Activated T-helper 1 cell treated with anti-CD3 and anti-CD28 coated beads, Interleukin-12 subunit alpha, Interleukin-12 subunit beta, Interleukin-2, Interleukin-4 antibody, amounts not matched to agents 30 ng/mL and 10 ng/mL and 1 ng/mL, durations not matched to agents 14 hours and 24 hours and 36 hours (primary cell): ENCODE measurements at regions not wholly inside any gene's neighbourhood (a gene's known extent, or its start where the extent isn't known, plus 50 kb on each side); places are given as distances from the start of the nearest gene placed in this dataset.
"Not testable (repeated sequence)": the region's sequence is repeated elsewhere in the genome, so short reads cannot be mapped to it uniquely, and the experiment has no call there.

Experiments
- DNase-seq: peaks from one replicate; pipeline ENCODE4 v3.0.0; 2021; ENCODE audit warnings: low spot score
- H3K27ac Mint-ChIP-seq: one replicate; pipeline ENCODE4 v1.8.0; 2021; ENCODE audit warnings: mild to moderate bottlenecking, mixed read lengths
- H3K27me3 Mint-ChIP-seq: one replicate; pipeline ENCODE4 v1.8.0; 2022; ENCODE audit warnings: mild to moderate bottlenecking, moderate library complexity, mixed read lengths; ENCODE audit not compliant: insufficient read depth
- H3K36me3 Mint-ChIP-seq: one replicate; pipeline ENCODE4 v1.8.0; 2021; ENCODE audit warnings: low read depth, mixed read lengths
- H3K4me1 Mint-ChIP-seq: one replicate; pipeline ENCODE4 v1.8.0; 2021; ENCODE audit warnings: low read depth, mixed read lengths
- H3K4me3 Mint-ChIP-seq: one replicate; pipeline ENCODE4 v1.8.0; 2021; ENCODE audit warnings: mild to moderate bottlenecking, moderate library complexity, mixed read lengths
- H3K9me3 Mint-ChIP-seq: one replicate; pipeline ENCODE4 v1.8.0; 2021; ENCODE audit warnings: mixed read lengths
- intact Hi-C: fragments of 100-400 bp; cut with micrococcal nuclease; formaldehyde crosslinking; loops from one replicate; pipeline ENCODE4 v1.15.1; 2024

DNA sequence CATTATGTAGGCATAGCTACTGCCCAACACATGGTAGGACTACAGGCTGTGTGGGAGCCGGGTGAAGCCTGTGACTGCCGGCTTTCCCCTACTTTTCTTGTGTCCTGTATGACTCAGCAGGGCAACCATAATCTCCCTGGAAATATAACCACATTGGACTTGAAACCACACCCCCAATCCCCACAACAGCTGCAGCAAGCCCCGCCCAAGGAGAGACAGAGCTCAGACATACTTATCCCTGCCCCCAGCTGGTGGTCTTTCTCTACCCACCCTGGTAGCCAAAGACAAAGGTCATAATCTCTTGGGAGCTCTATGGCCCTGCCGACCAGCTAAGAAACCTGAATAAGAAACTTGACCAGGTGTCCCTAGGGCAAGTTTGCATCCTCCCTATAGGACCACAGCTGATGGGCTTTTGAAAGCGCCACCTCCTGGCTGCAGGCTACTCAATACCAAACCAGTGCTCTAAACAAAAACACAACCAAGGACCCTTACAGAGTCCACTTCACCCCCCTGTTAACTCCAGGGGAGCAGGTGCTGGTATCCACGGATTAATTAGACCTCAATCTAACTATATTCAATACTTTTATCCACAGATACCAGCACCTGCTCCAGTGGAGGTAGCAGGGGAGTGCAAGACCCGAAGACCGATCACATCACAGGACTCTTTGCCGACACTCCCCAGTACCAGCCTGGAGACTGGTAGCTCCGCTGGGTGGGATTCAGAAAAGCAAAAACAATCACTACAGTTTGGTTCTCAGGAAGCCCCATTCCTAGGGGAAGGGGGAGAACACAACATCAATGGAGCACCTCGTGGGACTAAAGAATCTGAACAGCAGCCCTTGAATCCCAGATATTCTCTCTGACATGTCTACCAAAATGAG is 91.2 kb downstream of the IRX5 start:
- H3K36me3 Mint-ChIP-seq = no peaks in the 10 kb centered on the region
- peaks cover 8% of the 10 kb centered on the region for H3K9me3 Mint-ChIP-seq
- H3K27me3 Mint-ChIP-seq = peaks cover 3% of the 10 kb centered on the region
- no peak overlapping the region for H3K27ac Mint-ChIP-seq
- no peak overlapping the region for H3K4me3 Mint-ChIP-seq
- H3K4me1 Mint-ChIP-seq = no peaks in the 10 kb centered on the region
- no peak for DNase-seq
- intact Hi-C loops = no loop called here

DNA sequence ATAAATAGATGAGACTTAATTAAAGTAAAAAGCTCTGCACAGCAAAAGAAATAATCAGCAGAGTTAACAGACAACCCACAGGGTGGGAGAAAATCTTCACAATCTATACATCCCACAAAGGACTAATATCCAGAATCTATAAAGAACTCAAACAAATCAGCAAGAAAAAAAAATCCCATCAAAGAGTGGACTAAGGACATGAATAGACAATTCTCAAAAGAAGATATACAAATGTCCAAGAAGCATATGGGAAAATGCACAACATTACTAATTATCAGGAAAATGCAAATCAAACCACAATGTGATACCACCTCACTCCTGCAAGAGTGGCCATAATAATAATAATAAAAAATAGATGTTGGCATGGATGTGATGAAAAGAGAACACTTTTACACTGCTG is 96.6 kb downstream of the IRX5 start:
- H3K27me3 Mint-ChIP-seq, H3K4me1 Mint-ChIP-seq, intact Hi-C loops, H3K9me3 Mint-ChIP-seq, H3K36me3 Mint-ChIP-seq, H3K4me3 Mint-ChIP-seq, DNase-seq, H3K27ac Mint-ChIP-seq: not testable (repeated sequence)

DNA sequence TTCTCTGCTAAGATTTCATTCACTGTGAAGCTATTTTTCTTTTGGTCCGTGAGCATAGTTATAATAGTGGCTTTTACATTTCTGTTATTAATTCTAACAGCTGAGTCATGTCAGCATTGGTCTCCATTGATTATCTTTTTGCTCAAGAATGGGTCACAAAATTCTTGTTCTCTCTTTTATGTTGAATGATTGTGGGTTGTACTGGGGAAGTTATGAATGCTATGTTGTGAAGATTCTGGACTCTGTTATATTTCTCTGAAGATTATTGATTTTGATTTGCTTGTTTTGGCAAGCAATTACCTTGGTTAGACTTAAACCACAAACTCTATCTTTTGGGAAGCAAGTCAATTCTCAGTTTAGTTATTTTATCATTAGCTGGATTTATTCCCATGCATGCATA is 98.8 kb downstream of the IRX5 start:
- H3K27ac Mint-ChIP-seq = no peak overlapping the region
- no peak for DNase-seq
- no peaks in the 10 kb centered on the region for H3K4me1 Mint-ChIP-seq
- H3K4me3 Mint-ChIP-seq = no peak overlapping the region
- no peaks in the 10 kb centered on the region for H3K27me3 Mint-ChIP-seq
- H3K9me3 Mint-ChIP-seq = no peaks in the 10 kb centered on the region
- H3K36me3 Mint-ChIP-seq = no peaks in the 10 kb centered on the region
- intact Hi-C loops = no loop called here

DNA sequence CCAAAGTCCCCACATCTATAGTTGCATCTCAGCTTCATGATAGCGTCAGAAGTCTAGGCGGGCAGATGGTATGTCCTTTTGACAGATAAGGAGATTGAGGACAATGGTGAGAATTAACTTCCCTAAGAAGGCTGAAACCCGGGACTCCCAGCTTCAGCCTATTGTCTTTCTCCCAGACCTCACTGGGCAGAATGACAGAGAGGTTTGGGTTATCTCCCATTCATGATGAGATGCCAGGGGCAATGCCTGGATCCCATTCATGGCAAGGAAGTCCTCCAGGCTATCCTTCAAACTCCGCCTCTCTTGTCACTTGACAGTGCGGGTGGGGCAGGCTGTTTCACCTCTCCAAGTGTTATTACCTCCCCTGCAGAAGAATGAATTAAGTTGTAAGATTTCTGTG is 100.3 kb downstream of the IRX5 start:
- Mint-ChIP-seq H3K27ac (no peak overlapping the region), H3K9me3 (no peaks in the 10 kb centered on the region), H3K27me3 (no peaks in the 10 kb centered on the region), H3K4me1 (no peaks in the 10 kb centered on the region), H3K36me3 (no peaks in the 10 kb centered on the region), H3K4me3 (no peak overlapping the region)
- DNase-seq = no peak
- intact Hi-C loops = no loop called here

DNA sequence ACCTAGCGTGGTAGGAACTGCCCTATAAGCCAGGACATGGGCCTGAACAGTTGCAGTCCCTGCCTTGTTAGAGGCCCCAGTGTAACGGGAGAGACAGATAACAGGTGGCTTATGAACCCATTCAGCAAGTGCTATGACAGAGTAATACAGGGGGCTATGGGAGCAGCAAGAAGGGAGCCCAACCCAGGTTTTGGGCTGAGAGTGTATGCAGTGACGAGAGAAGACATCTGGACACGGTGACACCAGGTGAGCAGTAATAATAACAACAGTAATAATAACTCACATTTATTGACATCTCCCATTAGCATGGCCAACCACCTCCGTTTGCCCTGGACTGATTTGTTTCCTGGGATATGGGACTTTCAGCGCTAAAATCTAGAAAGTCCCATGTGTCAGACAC is 100.8 kb downstream of the IRX5 start:
- no peaks in the 10 kb centered on the region for H3K4me1 Mint-ChIP-seq
- H3K4me3 Mint-ChIP-seq = no peak overlapping the region
- H3K27ac Mint-ChIP-seq = no peak overlapping the region
- no peaks in the 10 kb centered on the region for H3K9me3 Mint-ChIP-seq
- intact Hi-C loops = no loop called here
- no peak for DNase-seq
- no peaks in the 10 kb centered on the region for H3K27me3 Mint-ChIP-seq
- no peaks in the 10 kb centered on the region for H3K36me3 Mint-ChIP-seq

DNA sequence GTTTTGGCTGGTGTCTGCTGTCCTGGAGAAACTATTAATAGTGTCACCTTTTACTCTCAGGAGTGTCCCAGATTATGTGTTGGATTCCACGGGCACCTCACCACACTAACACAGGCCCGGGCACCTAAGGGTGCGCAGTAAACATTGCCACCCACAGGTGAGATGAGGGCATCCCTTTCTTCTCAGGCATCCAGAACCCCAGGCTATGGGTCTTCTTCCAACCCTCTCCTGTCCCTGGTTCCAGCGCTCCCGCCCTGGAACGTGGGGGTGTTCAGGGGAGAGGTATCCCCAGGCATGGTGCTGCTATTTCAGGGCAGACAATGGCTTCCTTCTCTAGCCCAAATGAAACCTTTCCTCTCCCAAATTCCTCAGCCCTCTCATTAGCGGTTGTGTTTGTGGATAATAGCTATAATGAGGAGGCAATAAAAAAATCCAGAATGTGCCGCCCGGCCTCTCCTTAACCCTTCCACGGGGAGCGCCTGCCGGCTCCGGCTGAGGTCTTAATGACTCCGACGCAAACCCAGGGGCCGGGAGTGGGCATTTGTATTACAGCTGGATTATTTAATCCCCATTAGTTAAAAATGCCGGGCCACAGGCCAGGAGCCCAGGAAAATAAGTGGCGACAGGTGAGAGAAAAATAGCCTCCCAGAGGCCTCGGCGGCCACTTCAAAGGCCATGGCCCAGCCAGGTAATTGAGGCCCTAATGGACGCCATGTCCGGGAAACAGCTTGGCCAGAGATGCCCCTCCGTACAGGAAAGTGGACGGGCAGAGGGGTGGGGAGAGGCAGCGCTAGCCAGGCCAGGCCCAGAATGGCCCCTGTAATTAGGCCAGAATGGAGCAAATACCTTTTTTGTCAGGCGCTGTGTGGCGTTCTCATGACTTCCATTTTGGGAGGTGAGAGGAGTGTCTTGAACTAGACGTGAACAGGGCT is 102.8 kb downstream of the IRX5 start:
- no peaks in the 10 kb centered on the region for H3K9me3 Mint-ChIP-seq
- intact Hi-C loops = no loop called here

DNA sequence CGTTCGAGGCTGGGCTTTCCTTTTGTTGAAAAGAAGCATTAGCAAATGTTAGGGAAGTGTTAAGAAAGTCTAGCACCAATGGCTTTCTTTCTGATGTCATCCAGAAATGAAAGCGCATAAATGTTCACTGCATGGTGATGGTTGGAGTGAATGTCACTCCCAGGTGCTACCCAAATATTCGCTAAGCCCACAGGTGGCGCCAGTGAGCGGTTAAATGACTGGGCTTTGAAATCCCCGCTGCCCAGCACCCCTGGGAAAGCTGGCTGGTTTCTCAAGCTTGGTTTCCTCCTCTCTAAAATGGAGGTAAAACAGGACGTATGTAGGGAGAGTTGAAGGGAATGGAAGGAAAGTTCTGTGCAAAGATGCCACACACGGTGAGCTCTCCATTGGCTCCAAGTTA is 104.4 kb downstream of the IRX5 start:
- Mint-ChIP-seq H3K4me3 (no peak overlapping the region), H3K9me3 (no peaks in the 10 kb centered on the region), H3K27me3 (no peaks in the 10 kb centered on the region), H3K4me1 (no peaks in the 10 kb centered on the region), H3K27ac (no peak overlapping the region), H3K36me3 (no peaks in the 10 kb centered on the region)
- intact Hi-C loops = no loop called here
- no peak for DNase-seq

More for the DNA sequence above, 102.8 kb downstream of the IRX5 start:
- Mint-ChIP-seq H3K27ac (no peak overlapping the region), H3K4me3 (no peak overlapping the region), H3K27me3 (no peaks in the 10 kb centered on the region), H3K4me1 (no peaks in the 10 kb centered on the region), H3K36me3 (no peaks in the 10 kb centered on the region)
- DNase-seq = no peak

DNA sequence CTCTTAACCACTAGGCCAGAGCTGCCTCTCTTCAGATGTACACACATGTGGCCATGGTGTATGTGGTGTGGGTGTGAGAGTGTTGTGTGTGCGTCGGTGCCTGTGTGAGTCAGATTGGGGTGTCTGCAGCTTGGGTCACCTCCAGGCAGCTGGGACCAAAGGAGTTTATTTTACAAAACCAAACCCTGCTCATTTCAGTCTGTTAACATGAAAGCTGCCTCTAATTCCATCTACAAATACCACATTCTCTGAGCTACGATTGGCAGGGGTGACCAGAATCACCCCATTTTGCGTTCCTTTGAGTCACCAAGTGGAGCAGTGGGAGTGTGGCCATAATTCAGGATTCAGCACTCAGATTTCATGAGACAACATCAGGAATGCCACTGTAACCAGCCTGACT is 105.3 kb downstream of the IRX5 start:
- Mint-ChIP-seq H3K27me3 (no peaks in the 10 kb centered on the region), H3K4me3 (no peak overlapping the region), H3K27ac (no peak overlapping the region), H3K4me1 (no peaks in the 10 kb centered on the region), H3K9me3 (no peaks in the 10 kb centered on the region), H3K36me3 (no peaks in the 10 kb centered on the region)
- DNase-seq = no peak
- intact Hi-C loops = no loop called here

DNA sequence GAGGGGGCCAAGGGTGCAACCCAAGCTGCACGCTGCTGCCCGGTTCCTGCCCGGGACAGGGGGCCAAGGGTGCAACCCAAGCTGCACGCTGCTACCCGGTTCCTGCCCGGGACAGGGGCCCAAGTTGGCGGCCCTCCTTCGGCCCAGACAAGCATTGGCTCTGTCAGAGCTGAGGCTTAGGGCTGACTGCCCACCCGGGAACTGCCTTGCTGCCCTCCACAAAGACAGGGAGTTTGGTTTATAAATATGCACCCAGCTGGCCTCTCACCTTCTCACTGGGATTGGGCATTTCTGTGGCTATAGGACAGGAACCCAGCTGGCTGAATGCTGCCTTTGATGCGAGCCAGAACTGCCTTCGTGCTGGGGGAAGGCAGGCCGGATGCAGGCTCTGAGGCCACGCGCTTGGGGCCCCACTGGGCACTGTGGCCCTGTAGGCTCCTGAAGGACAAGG is 105.7 kb downstream of the IRX5 start:
- no peaks in the 10 kb centered on the region for H3K4me1 Mint-ChIP-seq
- H3K4me3 Mint-ChIP-seq = no peak overlapping the region
- DNase-seq = no peak
- intact Hi-C loops = no loop called here
- peaks cover 1% of the 10 kb centered on the region for H3K27me3 Mint-ChIP-seq
- no peak overlapping the region for H3K27ac Mint-ChIP-seq
- no peaks in the 10 kb centered on the region for H3K36me3 Mint-ChIP-seq
- H3K9me3 Mint-ChIP-seq = no peaks in the 10 kb centered on the region

DNA sequence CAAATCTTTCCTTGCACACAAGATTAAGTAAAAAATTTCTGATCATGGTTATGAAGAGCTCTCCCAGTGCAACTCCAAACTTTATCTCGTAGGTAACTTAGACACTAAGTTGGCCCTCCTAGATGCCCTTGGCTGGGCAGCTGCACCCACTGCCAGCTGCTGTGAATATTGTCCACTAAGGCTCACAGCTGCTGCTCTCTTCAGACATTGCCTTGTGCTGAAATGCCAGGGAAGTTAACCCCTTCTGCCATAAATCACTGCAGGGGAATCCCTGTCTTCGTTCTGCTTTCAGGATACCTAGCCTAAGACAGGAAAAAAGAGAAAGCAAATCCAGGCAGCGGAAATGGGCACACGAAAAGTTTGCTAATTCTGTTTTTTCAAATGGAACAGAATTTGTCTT is 106.4 kb downstream of the IRX5 start:
- no peaks in the 10 kb centered on the region for H3K9me3 Mint-ChIP-seq
- intact Hi-C loops = no loop called here
- H3K27me3 Mint-ChIP-seq = peaks cover 1% of the 10 kb centered on the region
- H3K4me1 Mint-ChIP-seq = no peaks in the 10 kb centered on the region
- DNase-seq = no peak
- H3K27ac Mint-ChIP-seq = no peak overlapping the region
- no peak overlapping the region for H3K4me3 Mint-ChIP-seq
- H3K36me3 Mint-ChIP-seq = no peaks in the 10 kb centered on the region

DNA sequence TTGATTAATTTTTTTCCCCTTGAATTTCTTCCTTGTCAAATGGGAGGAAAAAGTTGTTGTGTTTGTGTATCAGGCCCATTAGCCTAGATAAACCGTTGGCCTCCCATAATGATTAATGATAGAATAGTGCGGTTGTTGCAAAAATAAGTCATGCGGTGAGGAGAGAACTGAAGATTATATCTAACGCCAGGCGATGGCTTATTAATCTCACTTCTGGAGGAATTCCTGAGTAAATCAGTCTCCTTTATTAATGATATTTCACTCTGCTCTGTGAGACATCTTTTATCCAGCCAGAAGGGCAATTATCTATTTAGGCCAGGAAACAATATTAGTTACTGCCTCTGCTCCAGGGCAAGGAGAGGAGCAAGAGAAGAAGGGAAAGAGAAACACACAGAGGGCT is 107.3 kb downstream of the IRX5 start:
- Mint-ChIP-seq H3K36me3 (no peaks in the 10 kb centered on the region), H3K27me3 (peaks cover 1% of the 10 kb centered on the region)

DNA sequence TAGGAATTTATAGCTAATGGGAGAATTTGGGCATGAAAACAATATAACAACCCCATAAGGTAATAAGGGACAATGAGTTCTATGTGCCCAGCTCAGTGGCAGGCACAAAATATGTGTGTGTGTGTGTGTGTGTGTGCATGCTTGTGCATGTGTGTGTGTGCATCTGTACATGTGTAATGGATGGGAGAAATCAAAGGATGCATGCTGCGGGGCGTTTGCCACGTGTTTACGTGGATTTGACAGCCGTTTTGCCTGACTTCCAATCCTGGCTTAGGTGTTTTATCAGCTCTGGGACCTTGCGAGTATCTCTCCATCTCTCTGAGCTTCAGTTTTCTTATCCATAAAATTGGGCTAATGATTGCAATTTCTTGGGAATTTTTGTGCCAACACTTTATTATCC is 108.4 kb downstream of the IRX5 start:
- intact Hi-C loops = no loop called here
- H3K27me3 Mint-ChIP-seq = peaks cover 1% of the 10 kb centered on the region
- DNase-seq = no peak
- no peaks in the 10 kb centered on the region for H3K4me1 Mint-ChIP-seq
- no peak overlapping the region for H3K27ac Mint-ChIP-seq
- H3K36me3 Mint-ChIP-seq = no peaks in the 10 kb centered on the region
- no peak overlapping the region for H3K4me3 Mint-ChIP-seq
- no peaks in the 10 kb centered on the region for H3K9me3 Mint-ChIP-seq

More for the DNA sequence above, 107.3 kb downstream of the IRX5 start:
- Mint-ChIP-seq H3K4me3 (no peak overlapping the region), H3K4me1 (no peaks in the 10 kb centered on the region), H3K27ac (no peak overlapping the region), H3K9me3 (no peaks in the 10 kb centered on the region)
- no peak for DNase-seq
- intact Hi-C loops = no loop called here

DNA sequence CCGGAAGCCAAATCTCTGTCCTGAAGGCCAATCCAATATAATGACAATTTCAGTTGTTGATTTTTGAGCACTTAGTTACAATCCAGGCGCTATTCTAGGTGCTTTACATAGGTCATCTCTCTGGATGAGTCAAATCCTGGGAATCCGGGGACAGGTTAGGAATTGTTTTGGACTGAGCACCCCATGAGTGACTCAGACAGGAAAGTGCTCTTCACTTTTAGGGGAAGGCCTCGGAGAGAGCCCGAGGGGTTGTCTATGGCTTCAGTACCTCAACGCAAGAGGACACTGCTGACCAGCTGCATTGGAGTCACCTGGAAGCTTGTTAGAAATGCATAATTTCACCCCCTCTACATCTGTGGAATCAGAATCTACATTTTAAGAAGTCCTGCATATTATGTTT is 108.8 kb downstream of the IRX5 start:
- no peak overlapping the region for H3K27ac Mint-ChIP-seq

More for the DNA sequence above, 108.8 kb downstream of the IRX5 start:
- intact Hi-C loops = no loop called here
- DNase-seq = no peak
- H3K36me3 Mint-ChIP-seq = no peaks in the 10 kb centered on the region
- no peak overlapping the region for H3K4me3 Mint-ChIP-seq
- no peaks in the 10 kb centered on the region for H3K9me3 Mint-ChIP-seq
- no peaks in the 10 kb centered on the region for H3K4me1 Mint-ChIP-seq
- peaks cover 1% of the 10 kb centered on the region for H3K27me3 Mint-ChIP-seq
